Activated naive CD4-positive, alpha-beta T cell treated with anti-CD3 and anti-CD28 coated beads, Interleukin-2, amount 50 U/mL, for 24 hours (primary cell): ENCODE measurements at regions not wholly inside any gene's neighbourhood (a gene's known extent, or its start where the extent isn't known, plus 50 kb on each side); places are given as distances from the start of the nearest gene placed in this dataset.

Source experiments
- H3K27ac Mint-ChIP-seq: one replicate; pipeline ENCODE4 v1.8.0; 2021; ENCODE audit warnings: mild to moderate bottlenecking, mixed read lengths
- H3K27me3 Mint-ChIP-seq: one replicate; pipeline ENCODE4 v1.8.0; 2021; ENCODE audit warnings: mixed read lengths
- H3K36me3 Mint-ChIP-seq: one replicate; pipeline ENCODE4 v1.8.0; 2021; ENCODE audit warnings: mixed read lengths
- H3K4me1 Mint-ChIP-seq: one replicate; pipeline ENCODE4 v1.8.0; 2021; ENCODE audit warnings: mixed read lengths
- H3K4me3 Mint-ChIP-seq: one replicate; pipeline ENCODE4 v1.8.0; 2021; ENCODE audit warnings: mild to moderate bottlenecking, mixed read lengths
- H3K9me3 Mint-ChIP-seq: one replicate; pipeline ENCODE4 v1.8.0; 2021; ENCODE audit warnings: mixed read lengths

- no peak overlapping the region for H3K27ac Mint-ChIP-seq
- no peak overlapping the region for H3K4me3 Mint-ChIP-seq
- H3K36me3 Mint-ChIP-seq, result no peaks in the 10 kb centered on the region
Measured at GRCh38 chr7:3242398-3242972, 58.6 kb upstream of the SDK1 start.

GRCh38 chr7:3243256-3243655 lies 57.8 kb upstream of the SDK1 start:
- H3K36me3 Mint-ChIP-seq, result no peaks in the 10 kb centered on the region
- H3K27ac Mint-ChIP-seq, result no peak overlapping the region
- H3K4me1 Mint-ChIP-seq, result no peaks in the 10 kb centered on the region
- H3K9me3 Mint-ChIP-seq, result no peaks in the 10 kb centered on the region
- no peaks in the 10 kb centered on the region for H3K27me3 Mint-ChIP-seq
- no peak overlapping the region for H3K4me3 Mint-ChIP-seq

More at GRCh38 chr7:3242398-3242972, 58.6 kb upstream of the SDK1 start:
- H3K9me3 Mint-ChIP-seq, result no peaks in the 10 kb centered on the region
- no peaks in the 10 kb centered on the region for H3K27me3 Mint-ChIP-seq
- H3K4me1 Mint-ChIP-seq, result no peaks in the 10 kb centered on the region

GRCh38 chr7:3243680-3244079 lies 57.4 kb upstream of the SDK1 start:
- no peaks in the 10 kb centered on the region for H3K27me3 Mint-ChIP-seq
- H3K27ac Mint-ChIP-seq, result no peak overlapping the region
- H3K9me3 Mint-ChIP-seq, result no peaks in the 10 kb centered on the region
- no peaks in the 10 kb centered on the region for H3K36me3 Mint-ChIP-seq
- no peaks in the 10 kb centered on the region for H3K4me1 Mint-ChIP-seq
- no peak overlapping the region for H3K4me3 Mint-ChIP-seq

GRCh38 chr7:3244241-3244814 lies 56.7 kb upstream of the SDK1 start:
- no peak overlapping the region for H3K27ac Mint-ChIP-seq
- no peaks in the 10 kb centered on the region for H3K4me1 Mint-ChIP-seq
- H3K9me3 Mint-ChIP-seq, result no peaks in the 10 kb centered on the region
- no peak overlapping the region for H3K4me3 Mint-ChIP-seq
- no peaks in the 10 kb centered on the region for H3K36me3 Mint-ChIP-seq
- H3K27me3 Mint-ChIP-seq, result no peaks in the 10 kb centered on the region

- no peaks in the 10 kb centered on the region for H3K9me3 Mint-ChIP-seq
- no peaks in the 10 kb centered on the region for H3K36me3 Mint-ChIP-seq
- no peaks in the 10 kb centered on the region for H3K4me1 Mint-ChIP-seq
- no peak overlapping the region for H3K4me3 Mint-ChIP-seq
- no peaks in the 10 kb centered on the region for H3K27me3 Mint-ChIP-seq
- no peak overlapping the region for H3K27ac Mint-ChIP-seq
Measured at GRCh38 chr7:3245077-3245476, 56.0 kb upstream of the SDK1 start.

- H3K36me3 Mint-ChIP-seq, result no peaks in the 10 kb centered on the region
- H3K4me1 Mint-ChIP-seq, result no peaks in the 10 kb centered on the region
- no peak overlapping the region for H3K27ac Mint-ChIP-seq
- no peaks in the 10 kb centered on the region for H3K9me3 Mint-ChIP-seq
- no peaks in the 10 kb centered on the region for H3K27me3 Mint-ChIP-seq
- no peak overlapping the region for H3K4me3 Mint-ChIP-seq
Measured at GRCh38 chr7:3245721-3246120, 55.3 kb upstream of the SDK1 start.

GRCh38 chr7:3246127-3246526 lies 54.9 kb upstream of the SDK1 start:
- no peak overlapping the region for H3K27ac Mint-ChIP-seq
- no peaks in the 10 kb centered on the region for H3K27me3 Mint-ChIP-seq
- H3K9me3 Mint-ChIP-seq, result no peaks in the 10 kb centered on the region
- no peaks in the 10 kb centered on the region for H3K36me3 Mint-ChIP-seq
- H3K4me3 Mint-ChIP-seq, result no peak overlapping the region
- H3K4me1 Mint-ChIP-seq, result no peaks in the 10 kb centered on the region

- no peaks in the 10 kb centered on the region for H3K4me1 Mint-ChIP-seq
- no peaks in the 10 kb centered on the region for H3K27me3 Mint-ChIP-seq
- H3K36me3 Mint-ChIP-seq, result no peaks in the 10 kb centered on the region
- no peaks in the 10 kb centered on the region for H3K9me3 Mint-ChIP-seq
- H3K4me3 Mint-ChIP-seq, result no peak overlapping the region
- H3K27ac Mint-ChIP-seq, result no peak overlapping the region
Measured at GRCh38 chr7:3246651-3247050, 54.4 kb upstream of the SDK1 start.

- no peaks in the 10 kb centered on the region for H3K4me1 Mint-ChIP-seq
- no peak overlapping the region for H3K4me3 Mint-ChIP-seq
- no peaks in the 10 kb centered on the region for H3K27me3 Mint-ChIP-seq
- no peak overlapping the region for H3K27ac Mint-ChIP-seq
- H3K9me3 Mint-ChIP-seq, result no peaks in the 10 kb centered on the region
- H3K36me3 Mint-ChIP-seq, result no peaks in the 10 kb centered on the region
Measured at GRCh38 chr7:3250725-3251124, 50.3 kb upstream of the SDK1 start.
